Activated CD4-positive, alpha-beta memory T cell treated with anti-CD3 and anti-CD28 coated beads for 36 hours (primary cell): ENCODE measurements at regions not wholly inside any gene's neighbourhood (a gene's known extent, or its start where the extent isn't known, plus 50 kb on each side); places are given as distances from the start of the nearest gene placed in this dataset.

Experiments used
- CTCF ChIA-PET: fragments of 350-600 bp; sonication (Branson Sonifier 250); formaldehyde crosslinking; loops from one replicate; lab custom pipeline; 2021; ENCODE audit warnings: antibody characterized with exemption, inconsistent platforms; lab: Charles Lee
- POLR2A ChIA-PET: fragments of 350-600 bp; sonication (Branson Sonifier 250); formaldehyde crosslinking; loops from one replicate; lab custom pipeline; 2021; ENCODE audit warnings: antibody characterized with exemption; lab: Charles Lee
- DNase-seq: peaks from one replicate; pipeline ENCODE4 v3.0.0-alpha.2; 2020
- H3K27ac Mint-ChIP-seq: one replicate; pipeline ENCODE4 v1.8.0; 2021; ENCODE audit warnings: mixed read lengths
- H3K27me3 Mint-ChIP-seq: one replicate; pipeline ENCODE4 v1.8.0; 2021; ENCODE audit warnings: mixed read lengths
- H3K36me3 Mint-ChIP-seq: one replicate; pipeline ENCODE4 v1.8.0; 2021; ENCODE audit warnings: mixed read lengths
- H3K4me1 Mint-ChIP-seq: one replicate; pipeline ENCODE4 v1.8.0; 2021; ENCODE audit warnings: low read depth, mixed read lengths
- H3K4me3 Mint-ChIP-seq: one replicate; pipeline ENCODE4 v1.8.0; 2021; ENCODE audit warnings: mild to moderate bottlenecking, mixed read lengths
- H3K9me3 Mint-ChIP-seq: one replicate; pipeline ENCODE4 v1.8.0; 2021; ENCODE audit warnings: mixed read lengths
- intact Hi-C: fragments of 100-400 bp; cut with micrococcal nuclease; formaldehyde crosslinking; loops from one replicate; pipeline ENCODE4 v1.15.1; 2023

- no peaks in the 10 kb centered on the region for H3K9me3 Mint-ChIP-seq
- ChIA-PET POLR2A (no interaction called here), CTCF (no interaction called here)
- no peak overlapping the region for H3K4me3 Mint-ChIP-seq
- no peaks in the 10 kb centered on the region for H3K4me1 Mint-ChIP-seq
- no peaks in the 10 kb centered on the region for H3K36me3 Mint-ChIP-seq
- no peak for DNase-seq
- intact Hi-C loops, result no loop called here
- no peaks in the 10 kb centered on the region for H3K27me3 Mint-ChIP-seq
- no peak overlapping the region for H3K27ac Mint-ChIP-seq
Observed at GRCh38 chr3:24713516-24713915, 218.9 kb upstream of the THRB start.

GRCh38 chr3:24714436-24714835, 219.8 kb upstream of the THRB start:
- Mint-ChIP-seq H3K9me3 (no peaks in the 10 kb centered on the region), H3K36me3 (no peaks in the 10 kb centered on the region), H3K27me3 (no peaks in the 10 kb centered on the region), H3K27ac (no peak overlapping the region), H3K4me1 (no peaks in the 10 kb centered on the region), H3K4me3 (no peak overlapping the region)
- intact Hi-C loops, result no loop called here
- no peak for DNase-seq
- ChIA-PET CTCF (no interaction called here), POLR2A (no interaction called here)

DNA sequence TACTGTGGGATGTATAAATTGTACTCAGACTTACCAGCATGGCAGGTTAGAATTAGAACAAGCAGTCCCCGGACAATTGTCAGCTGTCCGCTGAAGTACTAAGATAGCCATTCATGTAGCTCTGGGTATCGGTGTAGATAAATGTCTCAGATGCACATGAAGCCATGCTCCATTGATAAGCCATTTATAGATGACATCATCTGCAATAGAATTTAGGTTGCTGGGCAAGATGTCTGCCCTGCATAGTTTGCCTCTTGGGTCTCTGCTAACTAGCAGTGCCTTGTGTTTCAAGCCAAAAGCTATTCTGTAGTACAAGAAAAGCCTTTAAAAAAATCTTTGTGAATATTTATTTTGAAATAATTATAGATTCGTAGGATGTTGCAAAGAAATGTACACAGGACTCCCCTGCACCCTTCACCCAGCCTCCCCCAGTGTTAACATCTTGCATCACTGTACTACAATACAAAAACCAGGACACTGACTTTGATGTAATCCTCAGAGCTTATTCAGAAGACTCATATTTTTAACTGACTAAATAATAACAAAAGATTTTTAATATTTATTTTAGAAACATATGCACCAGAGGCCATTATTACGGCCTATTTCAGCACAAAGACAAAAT, 220.6 kb upstream of the THRB start:
- H3K9me3 Mint-ChIP-seq, result no peaks in the 10 kb centered on the region
- no peaks in the 10 kb centered on the region for H3K4me1 Mint-ChIP-seq
- DNase-seq, result no peak
- H3K27me3 Mint-ChIP-seq, result no peaks in the 10 kb centered on the region
- CTCF ChIA-PET, result no interaction called here
- no peak overlapping the region for H3K4me3 Mint-ChIP-seq
- no peak overlapping the region for H3K27ac Mint-ChIP-seq
- H3K36me3 Mint-ChIP-seq, result no peaks in the 10 kb centered on the region
- intact Hi-C loops, result no loop called here
- POLR2A ChIA-PET, result no interaction called here

DNA sequence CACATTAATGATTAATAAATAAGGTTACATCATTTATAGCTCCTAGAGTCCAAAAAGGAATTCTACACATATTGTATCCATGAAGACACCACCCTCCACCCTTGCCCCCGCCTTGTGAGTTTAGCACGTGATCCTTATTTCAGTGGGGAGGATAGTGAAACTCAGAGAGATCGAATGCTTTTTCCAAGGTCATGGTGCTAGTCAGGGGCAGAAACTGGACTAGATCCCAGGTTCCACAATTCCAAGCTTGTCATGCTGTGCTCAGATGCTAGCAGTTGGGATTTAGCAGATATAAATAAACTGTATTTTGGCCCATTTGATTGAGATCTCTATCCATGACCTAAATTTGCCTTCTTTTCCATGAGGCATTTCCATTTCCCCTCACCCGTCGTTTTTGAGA, 227.4 kb upstream of the THRB start:
- H3K36me3 Mint-ChIP-seq, result no peaks in the 10 kb centered on the region
- H3K4me1 Mint-ChIP-seq, result no peaks in the 10 kb centered on the region
- CTCF ChIA-PET, result no interaction called here
- no peak for DNase-seq
- intact Hi-C loops, result no loop called here
- no peak overlapping the region for H3K27ac Mint-ChIP-seq
- H3K4me3 Mint-ChIP-seq, result no peak overlapping the region
- no peaks in the 10 kb centered on the region for H3K27me3 Mint-ChIP-seq
- H3K9me3 Mint-ChIP-seq, result no peaks in the 10 kb centered on the region
- POLR2A ChIA-PET, result no interaction called here

DNA sequence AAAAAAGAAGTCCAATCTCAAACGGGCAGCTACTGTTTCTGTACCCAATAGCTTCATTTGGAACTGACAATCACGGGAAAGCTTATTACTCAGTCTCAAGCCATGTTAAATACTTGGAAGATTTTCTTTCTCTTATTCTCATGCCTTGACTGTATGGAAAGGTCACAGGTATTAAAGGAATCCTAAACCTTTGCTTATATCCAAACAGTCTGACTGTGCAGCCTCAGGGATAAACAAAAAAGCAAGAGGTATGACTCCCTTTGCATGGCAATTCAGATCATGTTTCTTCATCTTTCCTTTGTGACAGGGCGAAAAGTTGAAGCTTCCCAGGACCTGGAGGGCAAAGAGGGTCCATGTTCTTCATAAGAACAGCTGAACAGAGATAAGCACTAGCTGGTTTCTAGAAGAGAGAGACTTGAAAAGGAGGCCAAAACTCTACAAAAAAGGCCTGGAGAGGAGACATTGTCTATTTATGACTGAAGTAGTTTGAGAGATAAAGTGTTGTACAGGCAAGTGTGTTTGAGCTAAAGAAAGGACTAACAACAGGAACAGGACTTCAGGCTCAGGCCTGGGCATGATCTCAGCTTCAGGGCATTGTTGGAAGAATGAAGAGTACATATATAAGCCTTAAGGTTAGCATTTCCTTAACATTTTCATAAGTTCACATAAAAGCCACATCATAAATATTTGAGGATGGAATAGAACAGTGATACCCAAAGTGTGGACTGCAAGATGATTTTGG, 231.0 kb upstream of the THRB start:
- CTCF ChIA-PET, result no interaction called here

GRCh38 chr3:24726423-24726822, 231.8 kb upstream of the THRB start:
- Mint-ChIP-seq H3K27ac (no peak overlapping the region), H3K36me3 (no peaks in the 10 kb centered on the region), H3K4me1 (no peaks in the 10 kb centered on the region), H3K4me3 (no peak overlapping the region), H3K9me3 (no peaks in the 10 kb centered on the region), H3K27me3 (no peaks in the 10 kb centered on the region)
- POLR2A ChIA-PET, result no interaction called here
- intact Hi-C loops, result no loop called here
- CTCF ChIA-PET, result no interaction called here
- DNase-seq, result no peak

More for the DNA sequence above, 231.0 kb upstream of the THRB start:
- Mint-ChIP-seq H3K4me1 (no peaks in the 10 kb centered on the region), H3K27me3 (no peaks in the 10 kb centered on the region), H3K36me3 (no peaks in the 10 kb centered on the region), H3K9me3 (no peaks in the 10 kb centered on the region), H3K4me3 (no peak overlapping the region), H3K27ac (no peak overlapping the region)
- POLR2A ChIA-PET, result no interaction called here
- intact Hi-C loops, result no loop called here
- DNase-seq, result no peak

DNA sequence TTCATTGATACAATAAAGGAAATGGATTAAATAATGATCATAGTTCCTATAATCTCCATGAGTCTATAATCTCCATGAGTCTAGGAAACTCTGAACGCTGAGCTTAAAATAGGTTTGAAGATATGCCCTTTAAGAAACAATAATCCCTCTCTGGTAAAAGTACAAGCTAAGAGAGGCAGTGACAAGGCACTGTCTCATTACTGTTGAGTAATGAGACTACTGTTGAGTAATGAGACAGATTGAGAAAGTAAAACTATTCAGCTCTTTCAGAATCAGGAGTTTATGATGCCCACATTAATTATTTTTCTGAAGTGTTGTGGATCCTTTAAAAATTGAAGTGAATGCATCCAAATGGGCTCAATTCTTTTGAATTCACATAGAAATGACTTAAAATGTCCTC, 235.5 kb upstream of the THRB start:
- Mint-ChIP-seq H3K27me3 (no peaks in the 10 kb centered on the region), H3K9me3 (peaks cover 2% of the 10 kb centered on the region), H3K27ac (no peak overlapping the region), H3K4me1 (no peaks in the 10 kb centered on the region), H3K36me3 (no peaks in the 10 kb centered on the region), H3K4me3 (no peak overlapping the region)
- no peak for DNase-seq
- intact Hi-C loops, result no loop called here
- ChIA-PET POLR2A (no interaction called here), CTCF (interaction anchor here (1.2 kb wide), 1 partner anchor 50 kb away, joined by 4 read pairs; no protein-coding TSS in a partner anchor)

DNA sequence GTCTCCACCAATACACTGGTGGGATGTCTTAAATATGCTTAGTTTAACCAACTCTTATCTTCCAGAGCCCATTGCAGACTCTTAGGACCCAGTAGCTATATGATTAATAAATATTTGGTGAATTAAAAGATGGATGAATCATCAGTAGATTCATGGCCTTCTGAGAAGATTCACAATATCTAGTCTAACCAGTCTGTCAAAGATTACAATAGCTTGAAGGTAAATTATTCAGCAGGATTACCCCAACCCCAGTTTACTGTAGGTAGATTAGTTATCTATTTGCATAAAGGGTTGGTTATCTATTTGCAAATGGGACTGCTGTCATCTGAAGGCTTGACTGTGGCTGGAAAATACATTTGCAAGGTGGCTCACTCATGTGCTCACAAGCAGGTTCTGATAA, 239.4 kb upstream of the THRB start:
- POLR2A ChIA-PET, result no interaction called here
- H3K27me3 Mint-ChIP-seq, result no peaks in the 10 kb centered on the region
- no peak for DNase-seq
- no peaks in the 10 kb centered on the region for H3K36me3 Mint-ChIP-seq
- H3K9me3 Mint-ChIP-seq, result peaks cover 2% of the 10 kb centered on the region
- intact Hi-C loops, result no loop called here
- no peak overlapping the region for H3K4me3 Mint-ChIP-seq
- no peak overlapping the region for H3K27ac Mint-ChIP-seq
- no peaks in the 10 kb centered on the region for H3K4me1 Mint-ChIP-seq
- CTCF ChIA-PET, result no interaction called here

DNA sequence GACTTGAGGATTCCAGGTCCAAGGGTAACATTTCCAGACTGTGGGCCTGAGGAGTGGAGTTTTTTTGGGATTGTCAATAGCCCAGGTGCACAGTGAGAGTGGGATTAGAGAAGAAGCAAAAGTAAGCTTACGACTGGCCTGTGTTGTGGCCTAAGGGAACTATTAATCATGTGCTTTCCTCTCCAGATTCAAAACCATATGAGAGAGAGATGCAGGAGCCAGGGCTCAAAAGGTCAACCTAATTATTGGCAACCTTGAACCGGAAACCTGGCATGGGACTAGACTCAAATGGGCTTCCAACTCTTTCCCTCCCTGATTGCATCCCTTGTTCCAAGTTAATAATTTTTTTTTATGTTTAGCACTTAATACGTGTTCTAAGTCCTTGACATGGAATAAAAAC, 242.1 kb upstream of the THRB start:
- ChIA-PET POLR2A (no interaction called here), CTCF (no interaction called here)
- peaks cover under 1% of the 10 kb centered on the region for H3K9me3 Mint-ChIP-seq
- H3K27me3 Mint-ChIP-seq, result no peaks in the 10 kb centered on the region
- no peak overlapping the region for H3K27ac Mint-ChIP-seq
- no peaks in the 10 kb centered on the region for H3K4me1 Mint-ChIP-seq
- no peaks in the 10 kb centered on the region for H3K36me3 Mint-ChIP-seq
- no peak overlapping the region for H3K4me3 Mint-ChIP-seq
- DNase-seq, result no peak
- intact Hi-C loops, result no loop called here

GRCh38 chr3:24740326-24740725, 245.7 kb upstream of the THRB start:
- H3K4me3 Mint-ChIP-seq, result no peak overlapping the region
- no peak for DNase-seq
- CTCF ChIA-PET, result no interaction called here
- H3K9me3 Mint-ChIP-seq, result no peaks in the 10 kb centered on the region
- no peaks in the 10 kb centered on the region for H3K27me3 Mint-ChIP-seq
- H3K36me3 Mint-ChIP-seq, result no peaks in the 10 kb centered on the region
- intact Hi-C loops, result no loop called here
- no peaks in the 10 kb centered on the region for H3K4me1 Mint-ChIP-seq
- no peak overlapping the region for H3K27ac Mint-ChIP-seq
- POLR2A ChIA-PET, result no interaction called here

GRCh38 chr3:24741506-24741905, 246.9 kb upstream of the THRB start:
- Mint-ChIP-seq H3K4me1 (no peaks in the 10 kb centered on the region), H3K9me3 (no peaks in the 10 kb centered on the region), H3K27me3 (no peaks in the 10 kb centered on the region), H3K4me3 (no peak overlapping the region), H3K36me3 (no peaks in the 10 kb centered on the region), H3K27ac (no peak overlapping the region)
- ChIA-PET CTCF (no interaction called here), POLR2A (no interaction called here)
- intact Hi-C loops, result no loop called here
- no peak for DNase-seq

DNA sequence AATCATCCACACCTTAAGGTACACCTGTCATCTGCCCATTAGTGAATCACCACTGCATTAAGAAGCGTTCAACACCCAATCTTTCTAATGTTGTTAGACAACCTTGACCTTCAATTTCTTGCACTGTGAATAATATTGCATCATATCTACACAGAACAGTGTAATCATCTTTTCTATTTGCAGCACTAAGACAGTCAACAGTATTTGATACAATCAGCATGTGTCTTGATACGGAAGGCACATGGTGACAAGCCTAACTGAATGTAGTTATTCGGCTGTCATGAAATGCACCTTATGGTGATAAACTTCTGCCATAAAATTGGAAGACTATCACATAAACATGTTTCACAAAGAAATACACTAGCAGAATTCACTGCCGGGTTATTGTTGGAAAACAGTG, 253.9 kb upstream of the THRB start:
- H3K27me3 Mint-ChIP-seq, result no peaks in the 10 kb centered on the region
- H3K36me3 Mint-ChIP-seq, result no peaks in the 10 kb centered on the region
- ChIA-PET CTCF (no interaction called here), POLR2A (no interaction called here)
- H3K9me3 Mint-ChIP-seq, result no peaks in the 10 kb centered on the region
- H3K4me3 Mint-ChIP-seq, result no peak overlapping the region
- no peaks in the 10 kb centered on the region for H3K4me1 Mint-ChIP-seq
- no peak for DNase-seq
- no peak overlapping the region for H3K27ac Mint-ChIP-seq
- intact Hi-C loops, result no loop called here

GRCh38 chr3:24751020-24751419, 256.4 kb upstream of the THRB start:
- no peaks in the 10 kb centered on the region for H3K4me1 Mint-ChIP-seq
- DNase-seq, result no peak
- ChIA-PET CTCF (no interaction called here), POLR2A (no interaction called here)
- H3K4me3 Mint-ChIP-seq, result no peak overlapping the region
- H3K27ac Mint-ChIP-seq, result no peak overlapping the region
- no peaks in the 10 kb centered on the region for H3K27me3 Mint-ChIP-seq
- no peaks in the 10 kb centered on the region for H3K9me3 Mint-ChIP-seq
- no peaks in the 10 kb centered on the region for H3K36me3 Mint-ChIP-seq
- intact Hi-C loops, result no loop called here
